GM13976 (cell line): ENCODE measurements at regions not wholly inside any gene's neighbourhood (a gene's known extent, or its start where the extent isn't known, plus 50 kb on each side); places are given as distances from the start of the nearest gene placed in this dataset.
"Not testable (repeated sequence)": the region's sequence is repeated elsewhere in the genome, so short reads cannot be mapped to it uniquely, and the experiment has no call there.

Experiments
- DNase-seq: peaks from one replicate; pipeline ENCODE4 v3.0.0; 2012; ENCODE audit warnings: low spot score
- in situ Hi-C: fragments of 300-500 bp; cut with MboI; formaldehyde crosslinking; loops from one replicate; pipeline ENCODE4 v1.12.0; 2022; ENCODE audit warnings: low sequenced_read_pairs, mixed read lengths, inconsistent platforms; ENCODE audit not compliant: unreplicated experiment
- TF ChIP-seq, protein P1 (sequence below): IDR thresholded peaks from 2 replicates; pipeline ENCODE4 v1.5.1; 2012; ENCODE audit warnings: borderline replicate concordance, mild to moderate bottlenecking; ENCODE audit not compliant: insufficient read depth; ENCODE audit errors: extremely low read depth, missing control alignments, control extremely low read depth

DNA sequence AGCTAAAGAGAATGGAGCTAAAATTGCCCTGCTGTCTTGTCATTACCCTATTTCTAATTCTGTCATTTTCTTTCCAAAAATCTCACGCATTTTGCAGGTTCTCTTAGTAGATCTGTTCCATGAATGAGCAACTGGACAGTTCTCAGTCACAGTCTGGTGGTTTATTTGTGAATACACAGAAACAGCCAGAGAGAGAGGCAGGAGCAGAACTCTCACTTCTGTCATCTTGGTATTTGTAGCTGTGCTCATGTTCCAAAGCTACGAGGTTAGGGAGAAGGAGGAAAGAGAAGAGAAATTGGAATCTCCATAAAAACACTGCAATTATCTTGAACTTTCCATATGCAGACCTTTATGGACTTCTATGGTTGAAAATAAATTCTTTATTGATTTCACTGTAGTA is 118.0 kb upstream of the OR13F1 start:
- TF ChIP-seq, protein P1, sequence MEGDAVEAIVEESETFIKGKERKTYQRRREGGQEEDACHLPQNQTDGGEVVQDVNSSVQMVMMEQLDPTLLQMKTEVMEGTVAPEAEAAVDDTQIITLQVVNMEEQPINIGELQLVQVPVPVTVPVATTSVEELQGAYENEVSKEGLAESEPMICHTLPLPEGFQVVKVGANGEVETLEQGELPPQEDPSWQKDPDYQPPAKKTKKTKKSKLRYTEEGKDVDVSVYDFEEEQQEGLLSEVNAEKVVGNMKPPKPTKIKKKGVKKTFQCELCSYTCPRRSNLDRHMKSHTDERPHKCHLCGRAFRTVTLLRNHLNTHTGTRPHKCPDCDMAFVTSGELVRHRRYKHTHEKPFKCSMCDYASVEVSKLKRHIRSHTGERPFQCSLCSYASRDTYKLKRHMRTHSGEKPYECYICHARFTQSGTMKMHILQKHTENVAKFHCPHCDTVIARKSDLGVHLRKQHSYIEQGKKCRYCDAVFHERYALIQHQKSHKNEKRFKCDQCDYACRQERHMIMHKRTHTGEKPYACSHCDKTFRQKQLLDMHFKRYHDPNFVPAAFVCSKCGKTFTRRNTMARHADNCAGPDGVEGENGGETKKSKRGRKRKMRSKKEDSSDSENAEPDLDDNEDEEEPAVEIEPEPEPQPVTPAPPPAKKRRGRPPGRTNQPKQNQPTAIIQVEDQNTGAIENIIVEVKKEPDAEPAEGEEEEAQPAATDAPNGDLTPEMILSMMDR, result no peak
- no peak for DNase-seq
- in situ Hi-C loops, result loop anchor here (25.0 kb wide), 1 partner anchor 599 kb away; no protein-coding TSS in a partner anchor

DNA sequence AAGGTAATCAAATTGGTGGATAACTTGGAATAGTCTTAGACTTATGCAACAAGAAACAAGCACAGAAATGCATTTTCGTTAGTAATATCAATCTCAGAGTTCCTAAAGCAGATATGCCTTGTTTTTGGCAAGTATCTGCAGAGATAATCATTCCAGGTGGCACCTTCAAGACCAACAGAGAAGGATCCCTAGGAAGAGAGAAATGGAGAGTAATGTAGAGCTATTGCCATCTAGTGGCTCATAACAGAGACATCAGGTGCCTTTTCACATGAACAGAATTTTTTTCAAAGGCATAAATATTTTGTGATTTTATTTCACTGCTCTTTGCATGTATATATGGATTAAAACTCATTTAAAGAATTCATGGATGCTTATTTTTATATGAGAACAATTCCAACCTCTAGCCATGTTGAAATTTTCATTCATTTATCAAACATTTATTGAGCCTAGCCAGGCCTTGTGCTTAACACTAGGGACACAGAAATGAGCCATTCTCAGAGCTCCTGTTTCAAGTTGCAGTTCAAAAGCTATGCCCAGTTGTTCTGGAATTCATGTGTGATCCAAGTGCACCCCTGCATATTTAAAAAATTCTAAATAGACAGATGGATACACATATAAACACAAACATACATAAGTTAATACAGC is 117.5 kb upstream of the OR13F1 start:
- in situ Hi-C loops, result loop anchor here (25.0 kb wide), 1 partner anchor 599 kb away; no protein-coding TSS in a partner anchor
- TF ChIP-seq, protein P1, result no peak
- peak; percentile 32 for DNase-seq

DNA sequence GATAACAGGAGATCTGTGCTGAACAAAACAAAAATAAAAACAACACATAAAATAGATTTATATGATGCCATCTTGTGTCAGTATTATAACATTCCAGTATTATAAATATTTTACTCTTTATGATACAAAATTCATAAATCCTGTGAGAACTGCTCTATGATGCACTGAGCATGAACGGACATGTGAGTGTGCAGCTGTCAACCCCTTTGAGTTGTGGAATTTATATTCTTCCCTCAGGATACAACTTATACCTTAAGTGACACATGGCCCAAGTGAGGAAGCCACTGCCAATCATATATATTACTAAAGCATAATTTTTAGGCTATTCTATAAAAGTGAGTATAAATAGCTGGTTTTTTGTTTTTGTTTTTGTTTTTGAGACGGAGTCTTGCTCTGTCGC is 116.0 kb upstream of the OR13F1 start:
- TF ChIP-seq, protein P1, result no peak
- in situ Hi-C loops, result loop anchor here (25.0 kb wide), 1 partner anchor 601 kb away; no protein-coding TSS in a partner anchor
- no peak for DNase-seq

DNA sequence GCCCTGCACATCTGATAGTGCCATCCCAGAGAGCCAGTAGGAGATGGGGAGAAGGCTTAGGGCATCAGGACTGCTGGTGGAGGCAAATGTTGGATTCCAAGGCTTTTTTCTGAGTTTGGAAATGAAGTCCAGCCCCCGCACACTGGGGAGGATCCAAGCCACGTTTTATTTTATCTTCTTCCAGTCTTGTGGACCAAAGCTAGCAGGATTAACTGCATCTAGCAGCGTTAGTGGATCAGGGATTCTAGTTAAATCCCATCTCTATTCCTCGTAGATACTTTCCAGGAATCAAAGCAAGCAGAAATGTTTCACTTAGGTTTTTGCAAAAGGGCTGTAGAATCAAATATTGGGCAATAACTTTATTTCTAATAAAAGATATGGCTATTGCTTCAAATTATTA is 114.7 kb upstream of the OR13F1 start:
- DNase-seq, result no peak
- in situ Hi-C loops, result loop anchor here (25.0 kb wide), 1 partner anchor 602 kb away; no protein-coding TSS in a partner anchor
- TF ChIP-seq, protein P1, result no peak

DNA sequence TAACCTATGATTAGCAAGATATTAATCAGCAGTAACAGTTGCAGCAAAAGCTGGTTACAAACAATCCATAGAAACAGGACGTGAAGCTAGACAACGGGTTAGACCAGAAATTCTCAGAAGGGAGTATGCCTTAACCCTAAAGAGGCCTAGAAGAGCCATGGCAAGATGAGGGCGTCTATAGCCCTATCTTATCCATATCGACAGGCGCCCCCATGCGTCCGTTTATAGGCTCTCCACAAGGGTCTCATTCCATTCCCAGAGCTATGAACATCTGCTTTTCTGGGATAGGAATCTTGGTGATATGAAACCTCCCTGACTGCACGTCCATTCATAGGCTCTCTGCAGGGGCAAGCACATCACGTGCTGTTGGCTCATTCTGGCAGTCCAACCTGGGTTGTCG is 109.2 kb upstream of the OR13F1 start:
- DNase-seq, result not testable (repeated sequence)
- in situ Hi-C loops, result loop anchor here (25.0 kb wide), 1 partner anchor 608 kb away; no protein-coding TSS in a partner anchor

DNA sequence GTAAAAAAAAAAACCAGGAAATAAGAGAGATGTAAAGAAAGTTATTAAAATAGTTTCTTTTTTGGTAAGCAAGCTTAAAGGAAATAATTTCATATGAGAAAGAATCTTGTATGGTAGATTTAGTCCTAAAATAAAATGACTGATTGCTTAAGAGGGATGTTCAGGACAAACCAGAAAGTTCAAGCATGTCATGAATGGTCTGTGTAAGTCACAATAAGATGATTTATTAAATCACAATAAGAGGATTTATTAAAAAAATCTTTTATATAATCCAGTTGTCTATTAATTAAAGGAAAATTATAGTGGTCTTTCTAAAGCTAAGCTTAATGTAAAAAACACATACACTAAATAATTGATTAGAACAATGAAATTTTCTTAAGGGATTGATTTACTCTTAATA is 91.8 kb upstream of the OR13F1 start:
- in situ Hi-C loops, result no loop called here
- no peak for DNase-seq
- TF ChIP-seq, protein P1, result no peak

DNA sequence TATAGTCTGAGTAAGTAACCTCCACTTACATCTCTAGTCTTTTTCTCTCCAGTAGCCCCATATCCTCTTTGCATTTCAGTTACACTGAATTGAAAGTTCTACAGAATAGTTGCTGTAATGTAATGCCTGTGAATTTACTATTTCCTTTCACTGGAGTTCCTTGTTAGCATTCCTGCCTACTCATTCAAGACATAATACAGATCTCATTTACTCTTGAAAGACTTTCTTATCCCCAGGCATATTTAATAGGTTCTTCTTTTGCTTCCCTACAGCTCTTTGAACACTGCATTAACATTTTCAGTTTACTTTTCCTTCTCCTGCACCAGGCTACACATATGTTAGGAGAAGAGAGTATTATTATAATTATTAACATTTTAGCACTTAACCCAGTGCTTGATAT is 87.6 kb upstream of the OR13F1 start:
- DNase-seq, result no peak
- in situ Hi-C loops, result no loop called here
- TF ChIP-seq, protein P1, result no peak
